Loucy (cell line): ENCODE measurements at regions not wholly inside any gene's neighbourhood (a gene's known extent, or its start where the extent isn't known, plus 50 kb on each side); places are given as distances from the start of the nearest gene placed in this dataset.

ENCODE experiments used
- EZH2phosphoT487 ChIP-seq: fragments of 200-600 bp; IDR thresholded peaks from 2 replicates; pipeline ENCODE4 v1.6.1; 2018; ENCODE audit warnings: antibody characterized with exemption, mild to moderate bottlenecking, moderate library complexity, borderline replicate concordance
- TF ChIP-seq, protein P1 (sequence below): fragments of 200-600 bp; sonication (generic); conservative IDR thresholded peaks from 2 replicates; pipeline ENCODE4 v1.5.1; 2014; ENCODE audit warnings: mild to moderate bottlenecking, antibody characterized with exemption, low read length

DNA sequence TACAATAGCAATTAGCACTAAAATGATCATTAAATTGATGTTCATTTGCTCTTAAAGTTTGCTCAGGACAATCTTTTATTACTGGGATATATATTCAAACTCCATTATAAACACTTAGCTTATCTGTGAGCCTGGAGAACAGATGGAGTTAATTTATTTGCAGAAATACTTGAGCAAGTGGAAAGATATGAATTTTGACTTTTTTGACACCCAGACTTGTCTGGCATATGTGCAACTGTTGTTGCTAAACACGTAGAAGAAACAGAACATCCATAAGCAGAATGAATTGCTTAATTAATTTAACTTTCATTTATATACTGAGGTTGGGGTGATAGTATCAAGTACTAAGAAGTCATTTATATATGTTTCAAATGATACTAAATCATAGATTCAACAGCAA is 820.7 kb upstream of the TYRP1 start:
- TF ChIP-seq, protein P1, sequence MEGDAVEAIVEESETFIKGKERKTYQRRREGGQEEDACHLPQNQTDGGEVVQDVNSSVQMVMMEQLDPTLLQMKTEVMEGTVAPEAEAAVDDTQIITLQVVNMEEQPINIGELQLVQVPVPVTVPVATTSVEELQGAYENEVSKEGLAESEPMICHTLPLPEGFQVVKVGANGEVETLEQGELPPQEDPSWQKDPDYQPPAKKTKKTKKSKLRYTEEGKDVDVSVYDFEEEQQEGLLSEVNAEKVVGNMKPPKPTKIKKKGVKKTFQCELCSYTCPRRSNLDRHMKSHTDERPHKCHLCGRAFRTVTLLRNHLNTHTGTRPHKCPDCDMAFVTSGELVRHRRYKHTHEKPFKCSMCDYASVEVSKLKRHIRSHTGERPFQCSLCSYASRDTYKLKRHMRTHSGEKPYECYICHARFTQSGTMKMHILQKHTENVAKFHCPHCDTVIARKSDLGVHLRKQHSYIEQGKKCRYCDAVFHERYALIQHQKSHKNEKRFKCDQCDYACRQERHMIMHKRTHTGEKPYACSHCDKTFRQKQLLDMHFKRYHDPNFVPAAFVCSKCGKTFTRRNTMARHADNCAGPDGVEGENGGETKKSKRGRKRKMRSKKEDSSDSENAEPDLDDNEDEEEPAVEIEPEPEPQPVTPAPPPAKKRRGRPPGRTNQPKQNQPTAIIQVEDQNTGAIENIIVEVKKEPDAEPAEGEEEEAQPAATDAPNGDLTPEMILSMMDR: no peak
- no peak for TF ChIP-seq EZH2phosphoT487
